HEK293T (cell line): ENCODE measurements at regions not wholly inside any gene's neighbourhood (a gene's known extent, or its start where the extent isn't known, plus 50 kb on each side); places are given as distances from the start of the nearest gene placed in this dataset.

Source experiments
- CTCF ChIA-PET: fragments of 350-600 bp; formaldehyde crosslinking; extraction: SDS; loops from one replicate; lab custom pipeline; 2021; ENCODE audit warnings: antibody characterized with exemption, inconsistent platforms; lab: Yijun Ruan, JAX
- POLR2A ChIA-PET: fragments of 350-600 bp; formaldehyde crosslinking; extraction: SDS; loops from one replicate; lab custom pipeline; 2020; ENCODE audit warnings: antibody characterized with exemption, inconsistent platforms; lab: Yijun Ruan, JAX
- DNase-seq: peaks from one replicate; pipeline ENCODE4 v3.0.0; 2012; ENCODE audit warnings: mixed read lengths; ENCODE audit errors: extremely low spot score
- ARNT ChIP-seq: fragments of 450-650 bp; IDR thresholded peaks from 2 replicates; pipeline ENCODE4 v1.6.1; 2017; ENCODE audit warnings: mild to moderate bottlenecking
- BHLHE40 ChIP-seq: fragments of 450-650 bp; IDR thresholded peaks from 2 replicates; pipeline ENCODE4 v1.6.1; 2016; ENCODE audit warnings: mild to moderate bottlenecking, moderate library complexity, borderline replicate concordance
- CTBP1 ChIP-seq: fragments of 450-650 bp; IDR thresholded peaks from 2 replicates; pipeline ENCODE4 v1.6.1; 2016; ENCODE audit warnings: borderline replicate concordance
- ELF4 ChIP-seq: fragments of 450-650 bp; IDR thresholded peaks from 2 replicates; pipeline ENCODE4 v1.6.1; 2017; ENCODE audit warnings: antibody characterized with exemption
- FOXA1 ChIP-seq: fragments of 450-650 bp; IDR thresholded peaks from 2 replicates; pipeline ENCODE4 v1.6.1; 2016; ENCODE audit warnings: mild to moderate bottlenecking
- FOXK2 ChIP-seq: fragments of 450-650 bp; IDR thresholded peaks from 2 replicates; pipeline ENCODE4 v1.6.1; 2016; ENCODE audit warnings: mild to moderate bottlenecking
- FOXM1 ChIP-seq: fragments of 450-650 bp; IDR thresholded peaks from 2 replicates; pipeline ENCODE4 v1.6.1; 2017; ENCODE audit warnings: mild to moderate bottlenecking, borderline replicate concordance
- HDGF ChIP-seq: fragments of 450-650 bp; IDR thresholded peaks from 2 replicates; pipeline ENCODE4 v1.6.1; 2017; ENCODE audit warnings: antibody characterized with exemption, borderline replicate concordance
- L3MBTL2 ChIP-seq: fragments of 450-650 bp; conservative IDR thresholded peaks from 2 replicates; pipeline ENCODE4 v1.6.1; 2016; ENCODE audit warnings: mild to moderate bottlenecking
- LEF1 ChIP-seq: fragments of 450-650 bp; IDR thresholded peaks from 2 replicates; pipeline ENCODE4 v1.6.1; 2017; ENCODE audit warnings: mild to moderate bottlenecking, borderline replicate concordance
- NFRKB ChIP-seq: fragments of 450-650 bp; IDR thresholded peaks from 2 replicates; pipeline ENCODE4 v1.6.1; 2016; ENCODE audit warnings: mild to moderate bottlenecking, moderate library complexity
- SP1 ChIP-seq: fragments of 450-650 bp; IDR thresholded peaks from 2 replicates; pipeline ENCODE4 v1.6.1; 2017
- SUZ12 ChIP-seq: fragments of 450-650 bp; IDR thresholded peaks from 2 replicates; pipeline ENCODE4 v1.6.1; 2016; ENCODE audit warnings: mild to moderate bottlenecking
- TARDBP ChIP-seq: fragments of 450-650 bp; IDR thresholded peaks from 2 replicates; pipeline ENCODE4 v1.6.1; 2016
- ZNF384 ChIP-seq: fragments of 450-650 bp; IDR thresholded peaks from 2 replicates; pipeline ENCODE4 v1.6.1; 2016
- TF ChIP-seq, protein P1 (sequence below): fragments of 450-650 bp; IDR thresholded peaks from 2 replicates; pipeline ENCODE4 v1.6.1; 2016

DNA sequence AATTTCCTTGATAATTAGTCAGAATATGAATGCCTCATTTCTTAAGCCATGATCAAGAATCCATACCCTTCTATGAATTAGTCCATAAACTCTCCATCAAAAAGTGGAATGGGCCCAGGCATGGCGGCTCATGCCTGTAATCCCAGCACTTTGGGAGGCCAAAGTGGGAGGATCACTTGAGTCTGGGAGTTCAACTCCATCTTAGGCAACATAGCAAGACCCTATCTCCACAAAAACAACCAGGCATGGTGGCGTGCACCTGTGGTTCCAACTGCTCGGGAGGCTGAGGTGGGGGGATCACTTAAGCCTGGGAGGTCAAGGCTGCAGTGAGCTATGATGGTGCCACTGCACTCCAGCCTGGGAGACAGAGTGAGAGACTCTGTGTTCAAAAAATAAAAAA is 52.1 kb upstream of the SHANK2 start:
- POLR2A ChIA-PET = no interaction called here

DNA sequence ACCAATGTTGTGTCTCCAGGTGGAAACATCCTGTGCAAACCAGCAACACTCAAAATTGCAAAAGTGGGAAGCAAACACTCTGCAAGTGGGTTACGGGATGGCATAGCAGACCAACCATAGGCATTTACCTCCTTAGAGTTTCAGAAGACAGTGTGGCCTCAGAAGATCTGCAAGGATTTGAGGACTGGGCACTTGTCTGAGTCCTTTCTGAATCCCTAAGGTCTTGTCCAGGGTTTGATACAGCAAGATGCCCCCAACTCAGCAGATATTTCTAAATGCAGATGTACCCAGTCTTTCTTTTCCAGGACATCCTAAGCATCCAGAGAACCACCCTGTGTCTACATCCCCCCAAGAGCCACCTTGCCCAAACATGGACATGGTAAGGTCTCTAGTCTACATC is 51.7 kb upstream of the SHANK2 start:
- POLR2A ChIA-PET = no interaction called here
- CTCF ChIA-PET = no interaction called here
- no peak for TF ChIP-seq FOXM1
- TF ChIP-seq, protein P1, sequence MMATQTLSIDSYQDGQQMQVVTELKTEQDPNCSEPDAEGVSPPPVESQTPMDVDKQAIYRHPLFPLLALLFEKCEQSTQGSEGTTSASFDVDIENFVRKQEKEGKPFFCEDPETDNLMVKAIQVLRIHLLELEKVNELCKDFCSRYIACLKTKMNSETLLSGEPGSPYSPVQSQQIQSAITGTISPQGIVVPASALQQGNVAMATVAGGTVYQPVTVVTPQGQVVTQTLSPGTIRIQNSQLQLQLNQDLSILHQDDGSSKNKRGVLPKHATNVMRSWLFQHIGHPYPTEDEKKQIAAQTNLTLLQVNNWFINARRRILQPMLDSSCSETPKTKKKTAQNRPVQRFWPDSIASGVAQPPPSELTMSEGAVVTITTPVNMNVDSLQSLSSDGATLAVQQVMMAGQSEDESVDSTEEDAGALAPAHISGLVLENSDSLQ = no peak
- TF ChIP-seq SP1 = no peak
- no peak for TF ChIP-seq NFRKB
- no peak for TF ChIP-seq BHLHE40
- no peak for TF ChIP-seq FOXK2
- no peak for TF ChIP-seq ZNF384
- TF ChIP-seq TARDBP = no peak
- no peak for TF ChIP-seq FOXA1
- DNase-seq = no peak

More for the DNA sequence above, 52.1 kb upstream of the SHANK2 start:
- no peak for TF ChIP-seq HDGF
- TF ChIP-seq, protein P1 = no peak
- TF ChIP-seq L3MBTL2 = no peak
- no peak for TF ChIP-seq BHLHE40
- TF ChIP-seq LEF1 = no peak
- TF ChIP-seq ELF4 = no peak
- TF ChIP-seq SP1 = no peak
- CTCF ChIA-PET = no interaction called here
- no peak for DNase-seq

DNA sequence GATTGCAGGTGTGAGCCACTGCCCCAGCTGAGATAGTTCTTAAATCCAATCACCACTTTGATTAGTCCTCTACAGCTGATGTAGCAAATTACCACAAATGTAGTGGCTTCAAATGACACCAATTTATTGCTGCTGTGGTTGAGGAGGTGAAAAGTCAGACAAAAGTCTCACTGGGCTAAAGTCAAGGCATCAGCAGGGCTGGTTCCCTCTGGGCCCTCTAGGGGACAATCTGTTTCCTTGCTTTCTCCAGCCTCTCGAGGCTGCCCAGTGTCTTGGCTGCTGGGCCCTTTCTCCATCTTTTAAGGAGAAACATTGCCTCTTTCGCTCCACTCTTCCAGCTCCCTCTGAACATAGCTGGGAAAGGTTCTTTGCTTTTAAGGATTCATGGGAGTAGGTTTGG is 50.5 kb upstream of the SHANK2 start:
- no peak for DNase-seq
- CTCF ChIA-PET = no interaction called here
- POLR2A ChIA-PET = no interaction called here
- TF ChIP-seq SUZ12 (no peak), TARDBP (no peak), ARNT (no peak), HDGF (no peak), LEF1 (no peak), SP1 (no peak), FOXM1 (no peak), L3MBTL2 (no peak), BHLHE40 (no peak), FOXA1 (no peak), NFRKB (no peak), FOXK2 (no peak), ELF4 (no peak), CTBP1 (no peak), ZNF384 (no peak)
- TF ChIP-seq, protein P1 = no peak

DNA sequence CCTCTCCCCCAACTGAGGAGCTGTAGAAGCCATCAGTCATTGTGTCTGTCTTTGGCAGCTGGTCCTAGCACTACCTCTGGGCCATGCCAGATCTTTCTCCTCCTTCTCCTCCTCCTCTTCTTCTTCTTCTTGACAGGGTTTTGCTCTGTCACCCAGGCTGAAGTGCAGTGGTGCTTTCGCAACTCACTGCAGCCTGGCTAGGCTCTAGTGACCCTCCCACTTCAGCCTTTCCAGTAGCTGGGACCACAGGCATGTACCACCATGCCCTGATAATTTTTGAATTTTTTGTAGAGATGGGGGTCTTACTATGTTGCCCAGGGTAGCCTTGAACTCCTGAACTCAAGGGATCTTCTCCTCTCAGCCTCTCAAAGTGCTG is 50.1 kb upstream of the SHANK2 start:
- ChIA-PET POLR2A (no interaction called here), CTCF (no interaction called here)
- TF ChIP-seq FOXM1 (no peak), SUZ12 (no peak), ZNF384 (no peak), TARDBP (no peak), FOXA1 (no peak), LEF1 (no peak), NFRKB (no peak), SP1 (no peak), CTBP1 (no peak), ELF4 (no peak), BHLHE40 (no peak), HDGF (no peak), FOXK2 (no peak), ARNT (no peak), L3MBTL2 (no peak)
- TF ChIP-seq, protein P1 = no peak
- no peak for DNase-seq
